ENCODE measurements at regions not wholly inside any gene's neighbourhood (a gene's known extent, or its start where the extent isn't known, plus 50 kb on each side); places are given as distances from the start of the nearest gene placed in this dataset.

DNA sequence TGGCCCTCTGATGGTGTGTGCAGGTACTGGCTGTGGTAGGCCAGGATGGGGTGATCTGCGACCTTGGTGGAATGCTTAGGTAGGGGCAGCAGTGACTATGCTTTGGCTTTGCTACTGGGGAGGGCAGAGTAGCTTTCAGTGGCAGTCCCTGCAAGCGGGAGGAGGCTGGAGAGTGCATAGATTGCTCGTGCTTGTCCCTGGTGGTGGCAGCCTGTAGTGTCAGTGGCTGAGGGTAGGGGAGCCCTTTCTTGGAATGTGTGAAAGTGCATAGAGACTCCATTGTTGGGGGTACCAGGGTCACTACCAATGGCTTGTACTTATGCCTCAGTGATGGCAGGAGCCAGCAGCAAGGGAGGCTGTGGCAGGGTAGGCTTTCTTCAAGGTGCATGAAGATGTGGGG lies 582.6 kb downstream of the MRPL39 start:
- TF ChIP-seq POLR2A (IDR thresholded peaks at IDR 0.05; ENCODE audit: low read depth, low read length), result no peak
- no peak for TF ChIP-seq SPI1 (IDR thresholded peaks at IDR 0.05; ENCODE audit: low read depth, low read length)
- TF ChIP-seq POLR2AphosphoS5 (IDR thresholded peaks at IDR 0.05; ENCODE audit: low read depth, low read length), result no peak
- TF ChIP-seq POU2F2 (IDR thresholded peaks at IDR 0.05; ENCODE audit: low read depth, low read length), result no peak
